NCI-H226 (cell line): ENCODE measurements at regions not wholly inside any gene's neighbourhood (a gene's known extent, or its start where the extent isn't known, plus 50 kb on each side); places are given as distances from the start of the nearest gene placed in this dataset.
"Not testable (repeated sequence)": the region's sequence is repeated elsewhere in the genome, so short reads cannot be mapped to it uniquely, and the experiment has no call there.

Experiments
- DNase-seq: peaks from one replicate; pipeline ENCODE4 v3.0.0-alpha.2; 2015

DNA sequence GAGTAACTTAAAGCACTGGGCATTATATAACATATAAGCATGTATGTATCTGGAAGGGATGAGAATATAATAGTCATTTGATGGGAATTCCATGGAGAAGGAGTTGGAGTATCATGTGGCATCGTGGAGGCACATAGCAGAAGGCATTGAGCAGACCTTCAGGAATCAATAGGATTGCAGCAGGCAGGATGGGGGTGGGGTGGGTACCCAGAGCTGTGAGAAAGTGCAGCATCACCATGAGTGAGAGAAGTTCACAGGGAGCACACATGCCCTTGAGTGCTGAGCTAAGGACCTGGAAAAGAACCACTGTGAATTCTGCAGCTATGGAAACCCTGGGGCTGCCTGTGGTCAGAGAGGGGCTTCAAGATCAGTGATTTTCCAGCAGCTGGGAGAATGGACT is 57.3 kb downstream of the MED10 start:
- no peak for DNase-seq

DNA sequence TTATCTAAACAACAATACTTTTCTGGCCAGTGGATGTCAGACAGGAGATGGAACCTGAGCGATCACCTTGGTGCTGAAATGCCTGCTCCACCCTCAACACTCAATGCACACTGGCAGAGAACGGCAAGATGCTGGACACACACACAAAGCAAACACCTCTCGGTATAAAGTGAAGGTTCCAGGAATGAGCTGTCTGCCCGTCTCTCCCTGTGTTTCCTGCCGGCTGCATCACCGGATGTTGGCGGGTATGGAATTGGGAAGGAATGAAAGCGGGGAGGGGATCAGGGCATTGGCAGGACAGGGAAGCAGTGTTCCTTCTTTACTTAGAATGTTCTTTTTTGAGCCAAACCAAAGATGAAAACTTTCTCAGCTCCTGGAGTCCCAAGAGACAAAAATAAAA is 59.2 kb downstream of the MED10 start:
- no peak for DNase-seq

DNA sequence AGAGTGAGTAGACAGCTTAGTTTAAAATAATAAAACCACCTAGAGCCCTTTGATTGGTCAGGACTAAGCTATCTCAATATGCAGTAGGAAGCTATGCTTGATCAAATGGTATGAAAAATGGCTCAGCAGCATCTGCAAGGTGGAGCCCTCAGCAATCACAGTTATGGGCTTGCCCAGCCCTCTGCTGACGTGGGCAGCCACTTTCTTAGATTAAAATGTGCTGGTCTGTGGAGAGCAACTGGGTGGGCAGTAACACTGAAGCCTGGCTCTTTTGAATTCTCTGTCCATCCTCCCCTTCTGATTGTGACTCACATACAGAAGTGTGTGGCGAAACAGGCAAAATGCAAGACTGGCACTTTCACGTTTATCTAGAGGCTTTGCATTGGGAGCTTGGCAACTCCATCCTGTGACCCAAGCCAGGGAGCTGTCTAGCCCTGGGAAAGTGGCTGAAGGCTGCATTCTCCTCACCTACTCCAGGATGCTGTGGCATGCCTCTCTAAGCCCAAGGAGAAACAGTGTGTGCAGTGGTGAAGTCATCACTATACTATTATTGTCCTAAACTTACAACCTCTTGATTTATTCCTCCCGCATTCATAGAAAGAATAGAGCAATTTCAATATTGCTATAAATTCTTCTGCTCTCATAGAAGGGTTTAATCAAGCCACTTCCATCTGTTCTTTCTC is 61.1 kb downstream of the MED10 start:
- no peak for DNase-seq

DNA sequence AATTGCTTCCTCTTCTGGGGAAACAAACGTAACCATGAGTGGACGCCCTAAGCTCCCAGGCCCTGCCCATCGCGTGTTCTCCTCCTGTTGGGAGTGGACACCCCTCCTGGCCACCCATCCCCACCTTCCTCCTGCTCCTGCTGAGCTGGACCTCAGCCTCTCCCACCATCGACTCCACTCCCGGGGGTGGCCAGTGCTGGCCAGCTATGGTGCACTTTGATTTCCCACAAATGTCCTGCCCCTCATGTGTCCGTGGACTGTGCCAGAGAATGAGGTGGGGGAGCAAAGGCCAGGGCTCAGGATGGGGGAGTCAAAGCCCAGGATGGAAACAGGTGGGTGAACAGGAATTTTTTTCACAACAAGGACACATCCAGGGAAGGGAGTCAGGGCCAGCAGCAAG is 62.8 kb downstream of the MED10 start:
- DNase-seq: no peak

DNA sequence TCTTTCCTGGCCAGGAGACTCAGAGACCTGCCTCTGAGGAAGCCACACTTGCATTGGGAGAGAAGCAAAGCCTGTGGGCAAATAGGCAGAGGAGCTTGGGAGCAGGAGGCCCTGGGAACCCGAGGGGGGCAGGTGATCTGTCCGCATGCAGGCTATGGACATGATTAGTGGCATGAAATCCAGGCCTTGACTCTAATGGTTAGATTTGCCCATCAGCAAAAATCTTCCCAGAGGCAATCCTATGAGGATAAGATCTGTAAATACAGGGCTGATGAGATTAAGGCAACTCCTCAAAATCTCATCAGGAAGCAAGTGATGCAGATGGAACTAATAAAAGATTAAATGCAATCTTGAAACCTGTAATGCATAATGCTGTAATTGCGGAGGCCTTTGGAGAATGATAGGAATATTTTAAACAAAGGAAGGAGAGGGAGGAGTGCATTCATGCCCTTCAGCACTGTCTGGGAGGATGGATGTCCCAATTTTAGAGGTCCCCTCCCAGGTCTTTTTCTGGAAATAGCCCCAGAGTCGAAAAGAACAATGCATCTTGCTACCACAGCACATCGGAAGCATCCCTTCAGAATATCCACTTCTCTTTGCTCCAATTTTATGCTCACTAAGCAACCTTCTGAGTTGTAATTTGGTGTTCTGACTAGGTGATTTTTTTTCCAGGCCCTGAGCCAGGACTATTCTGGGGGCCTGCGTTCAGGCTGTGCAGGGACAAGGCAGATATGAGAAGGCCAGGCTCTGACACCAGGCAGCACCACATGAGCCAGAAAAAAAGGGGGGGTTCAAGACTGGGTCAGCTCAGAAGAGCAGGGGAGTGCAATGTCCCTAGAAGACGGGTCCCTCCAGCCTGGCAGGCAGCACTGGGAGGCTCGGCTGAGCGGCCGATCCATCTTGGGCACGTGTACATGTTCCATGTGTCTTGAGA is 66.5 kb downstream of the MED10 start:
- no peak for DNase-seq

DNA sequence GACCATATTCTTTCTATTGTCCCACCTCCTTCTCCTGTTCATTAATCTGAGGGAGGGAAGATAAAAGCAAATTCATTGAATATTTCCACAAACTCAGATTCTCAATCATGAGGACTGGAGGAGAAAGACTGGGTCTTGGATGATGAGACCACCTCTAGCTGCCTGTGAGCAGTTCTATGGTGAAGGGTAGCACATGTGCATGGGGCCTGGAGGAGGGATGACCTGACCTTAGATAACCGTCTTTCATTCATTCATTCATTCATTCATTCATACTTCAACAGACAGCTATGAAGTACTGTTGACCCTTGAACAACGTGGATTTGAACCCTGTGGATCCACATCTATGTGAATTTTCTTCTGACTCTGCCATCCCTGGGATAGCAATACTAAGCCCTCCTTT is 68.4 kb downstream of the MED10 start:
- DNase-seq: no peak

DNA sequence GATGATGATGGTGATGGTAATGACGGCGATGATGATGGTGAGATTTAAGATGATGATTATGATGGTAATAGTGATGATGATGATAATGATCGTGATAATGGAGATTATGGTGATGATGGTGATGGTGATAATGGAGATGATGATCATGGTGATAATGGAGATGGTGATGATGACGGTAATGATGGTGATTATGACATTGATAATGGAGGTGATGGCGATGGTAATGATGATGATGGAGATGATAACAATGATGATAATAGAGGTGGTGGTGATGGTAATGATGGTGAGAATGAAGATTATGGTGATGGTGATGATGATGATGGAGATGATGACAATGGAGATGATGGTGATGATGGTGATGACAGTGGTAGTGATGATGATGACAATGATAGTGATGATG is 69.7 kb downstream of the MED10 start:
- DNase-seq: no peak

DNA sequence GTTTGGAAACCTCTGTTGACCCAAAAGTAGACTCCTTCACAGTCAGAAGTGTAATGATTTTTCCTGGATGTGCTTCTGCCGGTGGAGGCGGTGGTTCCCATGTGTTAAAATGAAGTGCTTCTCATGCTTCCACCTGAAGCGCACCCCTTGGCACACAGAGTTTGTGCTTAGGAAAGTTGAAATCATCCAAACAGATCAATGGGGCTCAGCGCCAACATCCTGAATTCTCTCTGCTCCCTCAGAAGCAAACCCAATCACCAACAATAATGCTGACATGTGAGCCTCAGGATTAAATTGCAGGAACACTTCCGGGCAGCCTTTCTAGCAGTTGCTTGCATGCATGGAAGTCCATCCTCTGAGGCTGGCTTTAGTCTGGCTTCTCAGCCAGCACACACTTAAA is 71.0 kb downstream of the MED10 start:
- DNase-seq: no peak

DNA sequence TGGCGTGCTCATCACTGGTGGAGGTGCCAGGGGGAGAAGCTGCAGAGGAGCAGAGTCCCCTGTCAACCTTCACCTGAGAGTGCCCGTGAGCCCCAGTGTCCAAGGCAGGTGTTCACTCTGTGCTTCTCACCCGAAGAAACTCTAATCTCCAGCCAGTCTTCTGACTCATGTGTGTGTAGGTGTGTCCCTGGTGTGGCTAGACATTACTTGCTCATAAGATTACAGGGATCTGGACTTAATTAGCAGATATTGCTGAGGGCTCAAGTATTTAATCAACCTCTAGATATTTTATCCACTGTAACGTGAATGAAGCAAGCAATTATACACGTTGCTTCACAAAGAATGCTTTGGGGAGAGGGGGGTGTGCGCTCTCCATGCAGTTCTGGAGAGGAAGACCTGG is 72.5 kb downstream of the MED10 start:
- DNase-seq: no peak

DNA sequence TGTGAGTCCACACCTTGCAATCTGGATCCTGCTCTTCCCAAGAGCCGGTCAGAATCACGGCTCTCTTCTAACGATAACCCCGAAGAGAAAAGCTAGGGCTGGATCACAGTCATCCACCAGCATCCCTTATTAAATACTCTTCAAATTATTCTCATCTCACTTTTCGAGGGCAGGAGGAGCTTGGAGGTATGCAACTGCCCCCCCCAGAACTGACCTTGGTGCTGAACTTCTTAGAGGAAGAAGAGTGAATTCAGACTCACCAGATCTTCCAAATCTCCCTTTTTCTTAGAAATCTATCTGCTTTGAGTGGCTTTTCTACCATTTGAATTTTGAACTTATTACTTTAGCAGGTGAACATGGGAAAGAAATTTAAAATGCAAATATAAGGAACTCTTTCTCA is 75.7 kb downstream of the MED10 start:
- no peak for DNase-seq

DNA sequence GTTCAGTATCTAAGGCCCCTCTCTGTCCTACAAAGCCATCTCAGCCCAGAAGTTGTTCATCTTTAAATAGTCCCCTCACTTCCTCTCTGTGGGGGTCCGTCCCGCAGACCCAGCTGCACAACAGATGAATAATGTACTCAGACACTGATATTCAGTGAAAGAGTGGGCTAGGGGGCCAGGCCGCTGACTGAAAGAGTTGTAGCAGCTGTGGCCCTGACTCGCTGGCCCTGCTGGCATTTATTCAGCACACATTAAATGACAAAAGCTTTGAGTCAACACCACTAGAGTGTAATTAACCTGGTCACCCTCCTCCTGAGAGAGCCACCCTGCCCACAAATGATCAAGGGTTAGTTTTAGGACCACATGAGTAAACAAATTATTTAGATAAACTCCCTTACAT is 76.3 kb downstream of the MED10 start:
- no peak for DNase-seq

DNA sequence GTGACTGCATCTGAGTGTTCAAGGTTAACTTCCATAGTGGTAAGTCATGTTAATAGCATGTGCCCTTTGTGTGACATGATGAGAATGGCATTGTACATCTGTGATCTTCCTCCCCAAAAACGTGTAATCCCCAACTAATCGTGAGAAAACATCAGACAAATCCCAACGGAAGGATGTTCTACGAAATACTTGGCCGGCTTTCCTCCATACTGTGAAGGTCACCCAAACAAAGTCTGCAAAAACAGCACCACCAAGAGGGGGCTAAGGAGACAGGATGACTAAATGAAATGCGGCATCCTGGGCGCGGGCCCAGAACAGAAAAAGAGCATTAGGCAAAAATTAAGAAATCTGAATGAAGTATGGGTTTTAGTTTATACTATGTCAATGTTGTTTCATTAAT is 81.8 kb downstream of the MED10 start:
- no peak for DNase-seq

DNA sequence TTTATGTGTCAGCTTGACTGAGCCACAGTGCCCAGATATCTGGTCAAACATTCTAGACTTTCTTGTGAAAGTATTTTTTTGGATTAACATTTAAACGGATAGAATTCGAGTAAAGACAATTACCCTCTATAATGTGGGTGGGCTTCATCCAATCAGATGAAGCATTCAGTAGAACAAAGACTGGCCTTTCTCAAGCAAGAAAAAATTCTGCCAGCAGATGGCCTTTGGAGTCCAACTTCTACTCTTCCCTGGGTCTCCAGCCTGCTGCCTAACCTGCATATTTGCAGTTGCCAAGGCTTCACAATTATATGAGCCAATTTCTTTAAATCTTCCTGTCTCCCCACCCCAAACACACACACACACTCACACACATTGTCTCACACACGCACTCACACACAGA is 86.4 kb downstream of the MED10 start:
- DNase-seq: no peak

DNA sequence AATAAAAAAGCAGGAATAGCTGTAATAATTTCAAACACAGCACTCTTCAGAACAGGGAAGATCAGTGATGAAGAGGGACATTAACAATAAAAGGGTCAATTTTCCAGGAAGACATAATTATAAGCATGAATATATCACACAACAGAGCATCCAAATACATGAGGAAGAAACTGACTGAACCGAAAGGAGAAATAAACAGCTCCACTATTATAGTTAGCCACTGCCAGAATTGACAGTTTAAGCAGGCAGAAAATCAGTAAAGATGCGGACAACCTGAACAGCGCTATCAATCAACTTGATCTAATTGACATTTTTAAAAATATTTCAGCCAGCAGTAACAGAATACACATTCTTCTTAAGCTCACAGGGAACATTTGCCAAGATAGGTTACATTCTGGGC is 89.1 kb downstream of the MED10 start:
- no peak for DNase-seq

DNA sequence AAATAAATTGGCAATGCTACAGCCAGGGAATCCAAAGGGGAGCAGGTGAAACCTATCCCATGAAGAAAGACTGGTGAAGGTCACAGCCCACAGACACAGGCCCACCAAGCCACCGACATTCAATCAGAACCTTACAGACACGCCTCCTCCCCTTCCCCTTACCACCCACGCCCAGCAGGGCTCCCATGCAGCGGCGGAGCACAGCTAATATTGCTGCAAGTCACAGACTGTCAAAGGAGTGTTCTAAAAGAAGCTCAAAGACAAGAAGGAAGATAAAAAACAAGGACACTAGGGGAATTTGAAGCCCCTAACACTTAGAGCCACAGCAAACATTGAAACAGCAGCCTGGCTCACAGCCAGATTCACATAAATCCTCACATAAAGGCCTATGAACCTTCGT is 91.2 kb downstream of the MED10 start:
- no peak for DNase-seq

DNA sequence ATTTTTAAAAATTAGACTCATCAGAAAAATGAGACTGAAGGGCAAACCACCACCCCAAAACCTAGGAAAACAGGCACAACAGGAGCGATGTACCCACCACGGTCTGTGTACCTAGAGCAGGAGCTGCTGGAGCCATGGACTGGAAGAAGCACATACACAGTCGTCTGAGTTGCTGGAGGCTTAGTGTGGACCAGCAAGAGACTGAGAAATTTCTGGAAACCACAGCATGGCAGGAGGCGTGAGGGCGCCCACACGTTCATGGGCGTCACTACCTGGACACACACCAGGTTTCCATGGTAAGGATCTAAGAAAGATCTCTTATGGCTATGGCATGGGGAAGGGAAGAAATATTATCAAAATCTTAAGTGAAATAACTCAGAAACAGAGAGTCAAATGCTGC is 91.9 kb downstream of the MED10 start:
- no peak for DNase-seq

DNA sequence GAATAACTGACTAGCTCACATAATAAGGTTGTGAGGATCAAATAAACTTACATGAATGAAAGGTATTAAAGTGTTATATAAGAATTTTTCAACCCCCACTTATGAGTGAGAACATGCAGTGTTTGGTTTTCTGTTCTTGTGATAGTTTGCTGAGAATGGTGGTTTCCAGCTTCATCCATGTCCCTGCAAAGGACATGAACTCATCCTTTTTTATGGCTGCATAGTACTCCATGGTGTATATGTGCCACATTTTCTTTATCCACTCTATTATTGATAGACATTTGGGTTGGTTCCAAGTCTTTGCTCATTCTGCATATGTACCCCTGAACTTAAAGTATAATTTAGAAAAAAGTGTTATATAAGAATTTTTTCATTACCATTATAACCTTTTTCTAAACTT is 93.9 kb downstream of the MED10 start:
- DNase-seq: not testable (repeated sequence)

DNA sequence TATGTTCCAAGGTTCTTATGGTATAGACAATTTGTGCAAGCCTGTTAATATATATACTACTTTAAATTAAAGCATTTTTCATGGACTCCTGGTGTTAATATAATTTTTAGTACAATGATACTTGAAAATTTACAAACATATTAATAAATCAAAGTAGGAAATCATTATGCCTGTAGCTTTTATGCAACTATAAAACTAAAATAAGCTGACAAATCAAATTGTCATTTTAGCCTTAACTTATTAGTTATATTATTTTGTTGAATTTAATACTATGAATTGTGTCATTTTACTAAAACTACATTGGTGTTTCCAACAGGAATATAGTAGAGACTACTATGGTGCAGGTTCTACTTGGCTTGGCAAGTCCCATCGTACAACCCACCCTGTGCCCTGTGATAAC is 96.0 kb downstream of the MED10 start:
- no peak for DNase-seq

DNA sequence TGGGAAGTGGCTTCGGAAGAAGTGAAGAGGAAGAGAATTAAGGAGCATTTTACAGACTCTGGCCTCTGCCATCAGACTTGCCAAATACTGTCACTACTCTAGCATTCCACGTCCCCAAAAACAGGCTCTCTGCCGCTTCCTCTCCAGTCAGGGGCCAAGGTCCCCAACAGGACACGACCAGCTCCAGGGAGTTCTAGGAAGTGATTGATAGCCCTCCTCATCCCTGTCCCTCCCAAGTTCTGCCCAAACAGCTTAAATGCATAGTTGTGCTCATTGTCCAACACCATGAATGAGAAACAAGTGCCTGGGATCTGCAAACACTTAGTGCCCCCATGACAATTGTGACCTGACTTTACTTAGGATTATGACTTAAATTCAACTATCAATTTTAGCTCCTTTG is 96.5 kb downstream of the MED10 start:
- no peak for DNase-seq

DNA sequence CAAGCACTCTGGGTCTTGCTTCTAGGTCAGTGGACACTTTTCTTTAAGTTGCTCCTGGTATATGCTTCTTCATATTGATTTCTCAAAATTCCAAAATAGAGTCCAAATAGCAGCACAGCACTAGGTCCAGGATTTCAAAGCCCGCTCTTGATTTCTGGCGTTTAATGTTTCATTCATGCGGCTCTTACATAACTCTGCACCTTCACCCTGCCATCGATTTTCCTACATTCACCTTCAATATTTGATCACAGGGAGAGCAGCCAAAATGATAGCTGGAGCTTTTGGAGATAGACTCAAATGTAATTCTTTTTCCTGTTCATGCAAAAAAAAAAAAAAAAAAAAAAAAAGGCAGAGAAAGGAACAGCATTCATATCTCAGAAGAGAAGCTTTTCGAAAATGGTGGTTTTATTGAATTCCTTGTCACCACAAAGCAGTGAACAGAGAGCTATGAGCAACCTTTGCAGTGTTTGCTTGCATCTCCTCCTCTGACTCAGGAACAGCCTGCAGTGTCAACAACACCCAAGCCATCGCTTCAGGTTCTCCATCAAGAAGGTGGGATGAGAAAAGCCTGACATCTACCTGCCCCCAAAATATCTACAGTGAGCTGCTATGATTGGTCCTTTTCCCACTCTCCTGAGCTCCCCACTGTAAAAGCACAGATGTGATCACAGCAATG is 97.8 kb downstream of the MED10 start:
- DNase-seq: no peak

DNA sequence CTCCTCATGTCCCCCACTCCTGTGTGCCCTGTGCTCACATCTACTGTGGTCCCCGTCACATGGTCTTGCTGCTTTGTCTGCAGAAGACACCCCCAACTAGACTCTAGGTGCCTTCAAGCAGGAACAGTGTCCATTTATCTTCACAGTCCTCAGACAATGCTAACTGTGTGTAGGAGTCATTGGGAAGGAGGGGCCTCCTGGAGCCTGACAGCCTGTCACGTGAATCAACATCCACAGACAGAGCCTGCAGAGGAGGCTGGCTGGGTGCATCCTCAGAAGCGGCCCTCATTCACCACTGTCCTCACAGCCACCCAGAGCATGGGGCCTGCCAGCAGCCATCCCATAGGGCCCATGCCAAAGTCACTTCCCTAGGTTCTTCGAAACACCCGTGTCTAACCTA is 98.7 kb downstream of the MED10 start:
- no peak for DNase-seq

DNA sequence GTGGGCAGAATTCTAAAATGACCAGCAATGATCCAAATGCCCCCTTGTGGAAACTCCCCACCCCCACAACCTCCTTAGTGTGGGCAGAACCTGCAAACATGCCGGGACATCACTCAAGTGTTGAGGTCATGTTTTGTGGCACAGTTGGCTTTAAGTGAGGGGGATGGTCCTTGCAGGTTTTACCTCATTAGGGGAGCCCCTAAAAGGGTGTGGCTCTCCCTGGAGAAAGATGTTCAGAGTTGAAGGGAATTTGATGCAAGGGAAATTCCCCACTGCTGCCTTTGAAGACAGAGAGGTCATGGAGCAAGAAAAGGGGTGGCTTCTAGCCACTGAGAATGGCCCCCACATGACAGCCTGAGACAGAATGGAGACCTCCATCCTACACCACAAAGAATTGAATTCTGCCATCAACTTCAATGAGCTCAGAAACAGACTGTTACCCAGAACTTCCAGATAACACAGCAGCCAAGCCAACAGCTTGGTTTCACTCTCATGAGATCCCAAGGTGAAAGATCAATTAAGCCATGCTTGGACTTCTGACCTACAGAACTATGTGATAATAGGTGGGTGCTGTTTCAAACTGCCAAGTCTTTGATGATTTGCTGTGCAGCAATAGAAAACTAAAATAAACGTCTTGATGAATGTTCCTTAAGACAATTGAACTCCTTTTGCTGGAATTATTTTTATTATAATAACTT is 103.4 kb downstream of the MED10 start:
- no peak for DNase-seq

DNA sequence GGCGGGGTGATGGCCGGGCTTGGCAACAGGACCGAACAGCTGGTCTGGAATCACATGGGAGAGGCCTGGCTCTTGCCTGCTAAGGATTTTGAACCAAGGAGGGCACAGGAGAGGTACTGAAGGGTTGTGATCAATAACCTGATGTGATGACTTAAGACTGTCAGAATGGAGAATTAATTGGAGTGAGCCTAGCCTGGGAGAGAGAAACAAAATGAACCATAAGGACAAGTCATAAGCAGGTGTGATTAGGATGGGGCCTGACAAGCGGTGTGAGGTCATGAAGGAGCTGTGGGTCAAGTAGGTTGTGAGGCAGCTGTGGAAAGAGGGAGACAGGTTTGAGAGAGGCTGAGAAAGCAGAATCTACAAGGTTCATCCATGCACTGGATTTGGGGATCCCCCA is 104.6 kb downstream of the MED10 start:
- no peak for DNase-seq
